GM19240 (cell line): ENCODE measurements at regions not wholly inside any gene's neighbourhood (a gene's known extent, or its start where the extent isn't known, plus 50 kb on each side); places are given as distances from the start of the nearest gene placed in this dataset.
"Not testable (repeated sequence)": the region's sequence is repeated elsewhere in the genome, so short reads cannot be mapped to it uniquely, and the experiment has no call there.

ENCODE experiments used
- DNase-seq: peaks from one replicate; pipeline ENCODE4 v3.0.0; 2011; ENCODE audit warnings: low spot score; ENCODE audit not compliant: insufficient read length

- not testable (repeated sequence) for DNase-seq
Observed at GRCh38 chr11:114805431-114805830, 127.1 kb downstream of the NXPE2 start.

GRCh38 chr11:114811971-114812370 lies 133.6 kb downstream of the NXPE2 start:
- DNase-seq: no peak

DNA sequence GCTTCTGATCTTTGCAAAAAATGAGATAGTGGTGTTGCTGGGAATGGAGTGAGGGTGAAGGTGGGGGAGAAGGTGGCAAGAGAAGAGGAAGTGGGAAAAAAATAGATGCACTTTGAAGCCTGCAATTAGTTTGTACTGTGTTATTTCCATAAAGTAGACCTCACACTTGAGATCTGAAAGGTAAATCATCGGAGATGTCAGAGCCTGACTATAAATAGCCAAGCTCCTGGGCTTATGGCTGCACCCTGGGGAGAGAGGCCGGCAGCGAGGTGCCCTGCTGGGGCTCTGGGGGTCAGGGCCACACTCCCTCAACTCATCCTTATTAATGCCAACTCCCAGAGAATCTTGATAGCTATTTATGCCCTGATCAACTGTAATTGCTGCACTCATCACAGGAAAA lies 134.4 kb downstream of the NXPE2 start:
- no peak for DNase-seq

GRCh38 chr11:114813189-114813718 lies 134.9 kb downstream of the NXPE2 start:
- no peak for DNase-seq

DNA sequence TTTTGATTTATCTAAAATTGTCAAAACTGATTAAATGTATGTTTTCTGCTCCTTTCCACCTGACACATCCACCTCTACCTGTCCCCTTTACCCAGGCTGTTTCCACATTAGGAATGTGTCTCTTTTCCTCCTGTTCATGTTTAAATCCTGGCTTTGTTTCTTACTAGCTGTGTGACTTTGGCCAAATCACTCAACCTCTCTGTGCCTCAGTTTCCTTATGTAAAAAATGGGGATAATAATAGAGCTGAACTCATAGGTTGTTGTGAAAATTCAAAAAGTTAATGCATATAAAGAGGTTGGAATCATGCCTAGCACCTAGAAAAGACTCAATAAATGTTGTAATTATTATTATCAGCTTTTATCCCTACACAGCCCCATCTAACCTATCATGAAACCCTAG lies 136.8 kb downstream of the NXPE2 start:
- no peak for DNase-seq

DNA sequence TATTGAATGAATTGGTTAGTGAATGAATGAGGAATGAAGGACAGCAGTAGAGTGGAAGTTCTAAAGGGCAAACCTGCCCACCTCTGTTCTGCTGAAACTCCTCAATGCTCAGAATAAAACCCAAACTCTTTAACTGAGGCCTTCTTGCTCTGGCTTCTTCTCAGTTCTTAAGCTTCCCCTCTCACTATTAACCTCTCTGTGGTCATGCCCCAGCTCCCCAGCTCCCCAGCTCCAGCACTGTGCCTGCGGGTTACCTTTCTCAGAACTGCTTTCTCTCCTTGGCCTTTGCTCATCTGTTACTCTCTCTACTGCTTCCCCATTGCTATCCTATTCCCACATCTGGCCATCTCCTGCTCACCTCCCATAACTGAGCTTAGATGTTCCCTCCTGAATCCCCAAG lies 137.4 kb downstream of the NXPE2 start:
- no peak for DNase-seq

GRCh38 chr11:114816791-114817190 lies 138.5 kb downstream of the NXPE2 start:
- no peak for DNase-seq

DNA sequence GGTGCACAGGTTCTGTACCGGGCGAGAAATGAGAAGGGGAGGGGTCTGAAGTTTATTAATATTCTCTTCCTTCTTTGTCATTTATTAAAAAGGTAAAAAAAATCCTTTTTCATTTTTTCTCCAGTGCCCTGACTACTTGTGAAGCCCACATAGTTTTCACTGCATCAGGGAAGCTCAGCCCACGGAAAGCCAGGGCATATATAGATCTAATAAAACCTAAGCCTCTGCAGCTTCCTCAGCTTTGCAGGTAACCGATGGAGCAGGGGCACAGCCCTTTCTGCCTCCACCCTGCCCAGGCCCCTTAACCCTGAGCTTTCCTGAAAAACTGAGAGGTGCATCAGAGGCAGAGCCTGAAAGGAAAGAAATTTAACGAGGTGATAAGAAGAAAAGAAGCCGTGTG lies 140.1 kb downstream of the NXPE2 start:
- DNase-seq: no peak

DNA sequence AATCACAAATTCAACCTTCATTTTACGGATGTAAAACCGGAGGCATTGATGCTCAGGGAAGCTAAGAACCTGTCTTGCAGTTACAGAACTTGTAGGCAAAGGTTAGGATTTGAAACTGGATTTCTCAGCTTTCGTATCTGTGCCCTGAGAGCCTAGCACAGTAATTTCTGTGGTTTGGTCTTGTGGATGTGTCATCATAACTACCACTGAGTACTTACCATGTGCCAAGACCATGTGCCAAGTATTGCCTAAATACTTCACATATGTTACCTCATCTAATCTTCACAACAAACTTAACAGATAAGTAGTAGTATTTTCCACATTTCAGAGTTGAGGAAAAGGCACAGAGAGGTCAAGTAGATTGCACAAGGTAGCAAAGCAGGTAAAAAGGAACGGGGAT lies 140.7 kb downstream of the NXPE2 start:
- DNase-seq: no peak

GRCh38 chr11:114820621-114821020 lies 142.3 kb downstream of the NXPE2 start:
- DNase-seq: no peak

DNA sequence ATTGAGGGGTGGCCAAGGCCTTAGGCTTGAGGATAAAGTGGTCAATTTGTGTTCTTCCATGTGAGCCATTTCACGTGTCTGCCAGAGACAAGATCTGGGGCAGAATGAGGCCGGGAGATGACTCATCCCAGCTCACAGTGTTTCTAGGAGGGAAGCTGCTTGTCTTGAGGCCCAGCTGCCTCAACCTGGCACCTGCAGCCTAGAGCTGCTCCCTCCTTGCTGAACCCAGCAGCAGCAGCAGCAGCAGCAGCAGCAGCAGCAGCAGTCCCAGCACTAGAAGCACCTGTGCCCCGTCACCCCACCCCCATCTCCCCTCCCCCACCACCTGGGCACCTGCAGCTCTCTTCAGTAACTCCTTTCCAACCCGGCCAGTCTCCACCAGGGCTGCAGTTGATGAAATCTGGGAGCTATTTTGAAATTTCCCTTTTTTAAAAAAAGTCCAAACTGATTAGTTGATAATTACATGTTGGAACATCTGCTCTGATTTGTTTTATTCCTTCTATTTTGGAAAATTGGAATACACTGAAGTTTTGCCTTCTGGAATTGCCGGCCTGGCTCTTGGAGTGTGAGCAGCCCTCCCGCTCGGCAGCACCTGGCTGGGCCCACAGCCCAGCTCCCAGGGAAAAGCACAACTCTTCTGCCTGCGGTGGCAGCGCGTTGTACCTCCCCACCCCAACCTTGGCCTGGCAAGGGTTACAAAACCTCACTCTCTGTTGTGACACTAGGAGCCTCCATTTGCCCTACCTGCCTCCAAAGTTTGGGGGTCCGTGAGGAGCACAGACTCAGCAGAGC lies 143.5 kb downstream of the NXPE2 start:
- DNase-seq: no peak

DNA sequence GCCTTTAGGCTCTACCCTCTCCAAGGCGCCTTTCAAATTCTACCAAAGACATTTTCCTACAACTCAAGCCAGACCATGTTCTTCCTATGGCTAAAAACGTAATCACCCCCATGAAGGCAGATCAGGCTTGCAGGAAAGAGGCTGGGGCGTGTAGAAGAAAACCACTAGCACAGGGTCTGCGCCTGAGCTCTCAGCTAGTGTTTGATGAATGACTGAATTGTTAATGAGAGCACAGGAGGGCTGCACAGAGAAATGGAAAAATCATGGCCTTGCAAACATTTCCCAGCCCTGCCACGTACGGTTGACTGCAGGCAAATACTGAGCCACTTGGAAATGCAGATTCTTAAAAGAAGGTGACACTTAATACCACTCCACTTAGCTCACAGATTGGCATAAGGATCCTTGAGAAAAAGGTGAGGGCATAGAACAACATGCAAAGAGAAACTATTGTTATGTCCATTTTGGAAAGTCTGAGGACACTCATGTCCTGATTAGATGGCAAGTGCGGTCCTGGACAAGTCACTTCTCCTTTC lies 148.6 kb downstream of the NXPE2 start:
- no peak for DNase-seq

DNA sequence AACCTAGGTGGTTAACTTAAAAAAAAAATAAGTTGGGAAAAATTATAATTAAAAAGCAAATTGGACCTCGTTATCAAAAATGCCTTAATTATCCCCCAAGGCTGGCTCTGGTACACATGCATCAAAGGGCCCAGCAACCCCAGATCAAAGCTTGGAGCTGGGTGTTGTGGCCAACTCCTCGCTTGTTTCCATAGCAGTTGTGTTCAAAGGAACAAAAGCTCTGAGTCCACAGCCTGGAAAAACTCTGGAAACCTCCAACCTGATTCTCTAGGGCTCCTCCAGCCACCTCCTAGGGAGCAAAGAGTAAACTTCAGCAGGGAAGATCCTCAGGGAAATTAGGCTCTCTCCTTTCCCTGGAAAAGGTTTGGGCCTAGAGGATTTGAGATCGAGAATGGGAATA lies 149.4 kb downstream of the NXPE2 start:
- DNase-seq: no peak

GRCh38 chr11:114832532-114833125 lies 154.3 kb downstream of the NXPE2 start:
- no peak for DNase-seq

GRCh38 chr11:114836161-114836560 lies 157.8 kb downstream of the NXPE2 start:
- no peak for DNase-seq

GRCh38 chr11:114844896-114845295 lies 166.6 kb downstream of the NXPE2 start:
- DNase-seq: no peak

GRCh38 chr11:114845766-114846415 lies 167.6 kb downstream of the NXPE2 start:
- no peak for DNase-seq

DNA sequence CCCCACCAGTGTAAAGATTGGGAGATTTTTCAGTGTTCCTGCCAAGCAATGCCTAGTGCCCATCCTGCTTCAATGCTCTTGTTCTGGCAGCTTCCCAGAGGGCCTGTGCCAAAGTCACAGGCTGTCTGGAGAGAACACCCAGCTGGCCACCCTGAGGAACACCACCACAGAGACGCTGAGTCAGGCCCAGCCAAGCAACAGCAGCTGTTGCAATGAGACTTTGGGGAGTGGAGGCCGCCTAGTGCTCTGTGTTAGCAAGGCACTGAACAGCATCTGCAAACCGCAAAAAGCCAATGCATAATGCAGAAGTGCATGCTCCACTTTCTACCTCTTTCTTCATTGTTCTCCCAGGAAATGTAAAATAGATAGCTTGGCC lies 168.1 kb downstream of the NXPE2 start:
- no peak for DNase-seq

DNA sequence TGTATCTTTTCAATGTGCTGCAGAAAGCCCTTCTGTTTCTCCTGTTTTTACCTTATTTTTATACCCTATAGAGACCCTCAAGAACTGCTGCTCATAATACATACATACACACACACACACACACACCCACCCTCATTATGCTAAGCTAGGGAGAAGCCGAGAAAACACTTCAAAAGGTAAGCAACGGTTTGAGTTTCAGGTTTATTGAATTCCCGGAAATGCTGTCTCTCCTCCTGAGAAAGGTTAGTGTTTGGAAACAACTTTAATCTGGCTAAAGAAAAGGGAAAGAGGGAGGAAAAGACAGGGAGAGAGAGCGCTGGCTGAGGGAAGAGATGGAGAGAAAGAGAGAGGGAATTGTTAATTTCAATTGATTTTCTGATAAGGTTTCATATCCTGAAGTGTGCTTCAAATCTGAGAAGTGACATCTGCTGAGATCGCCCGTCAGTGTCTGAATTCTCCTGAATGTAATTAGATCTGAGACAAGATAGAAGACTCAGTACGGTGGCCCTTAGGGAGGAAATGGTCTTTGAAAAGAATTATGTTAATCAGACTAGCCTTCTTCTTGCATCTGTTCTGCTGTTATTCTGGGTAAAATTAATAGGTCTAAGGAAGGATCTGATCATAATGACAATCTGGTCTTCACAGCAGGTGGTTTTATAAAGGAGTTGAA lies 169.1 kb downstream of the NXPE2 start:
- DNase-seq: no peak

DNA sequence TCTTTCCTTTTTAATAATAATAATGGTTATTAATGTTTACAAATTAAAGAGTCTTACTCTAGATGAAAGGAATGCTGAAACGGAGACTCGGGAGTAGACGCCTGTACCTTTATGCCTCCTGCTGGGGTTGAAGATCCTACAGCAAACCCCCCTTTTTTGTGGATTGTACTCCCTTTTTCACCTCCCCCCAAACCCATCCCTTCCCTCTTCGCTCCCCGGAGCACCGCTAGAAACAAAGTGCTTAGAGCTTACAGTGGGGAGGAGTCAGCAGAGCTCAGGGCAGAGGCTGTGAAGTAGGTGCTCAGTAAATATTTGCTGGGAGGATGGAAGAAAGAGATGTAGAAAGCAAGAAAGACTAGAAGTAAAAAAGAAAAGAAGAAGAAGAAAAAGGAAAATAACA lies 169.7 kb downstream of the NXPE2 start:
- no peak for DNase-seq

DNA sequence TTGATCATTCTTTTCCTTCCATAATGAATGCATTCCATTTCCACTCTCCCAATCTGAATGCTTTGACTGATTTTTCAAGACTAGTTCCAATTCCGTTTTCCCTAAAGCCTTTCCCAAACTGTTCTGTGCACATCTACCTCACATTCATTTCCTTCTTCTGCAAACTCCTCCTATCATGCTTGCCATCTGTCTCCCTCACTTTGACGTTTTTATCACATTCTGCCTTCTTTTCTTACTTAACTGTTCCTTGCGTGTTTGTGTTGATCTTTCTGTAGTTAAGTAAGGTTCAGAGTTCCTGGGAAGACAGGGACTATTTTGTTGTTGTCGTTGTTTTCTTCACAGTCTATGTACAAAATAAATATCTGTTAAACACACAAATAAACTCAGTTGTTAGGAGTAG lies 179.0 kb downstream of the NXPE2 start:
- no peak for DNase-seq

DNA sequence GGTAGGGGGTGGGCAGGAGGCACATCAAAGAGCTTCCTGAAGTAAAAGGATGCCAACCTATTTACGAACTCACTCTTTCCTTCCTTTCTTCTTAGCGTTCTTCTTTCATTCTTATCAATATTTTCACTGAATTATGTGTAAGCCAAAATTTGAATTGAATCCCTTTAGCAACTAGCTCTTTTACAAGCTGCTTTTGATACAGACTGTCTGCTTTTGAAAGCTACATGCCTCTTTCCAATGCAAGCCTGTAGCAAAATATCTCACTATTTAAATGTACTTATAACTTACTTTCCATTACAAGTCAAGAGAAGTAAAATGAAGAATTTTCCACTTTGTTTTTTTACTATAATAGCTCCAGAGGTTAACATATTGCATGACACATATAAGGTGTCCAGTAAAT lies 186.6 kb downstream of the NXPE2 start:
- DNase-seq: no peak
